ENCODE measurements at regions not wholly inside any gene's neighbourhood (a gene's known extent, or its start where the extent isn't known, plus 50 kb on each side); places are given as distances from the start of the nearest gene placed in this dataset.

- no peak overlapping the region for H3K4me3 ChIP-seq (ENCODE audit: low read depth, low read length)
Observed at GRCh38 chr5:117207088-117207668, 632.6 kb upstream of the SEMA6A start.

- H3K4me3 ChIP-seq (ENCODE audit: low read depth, low read length) = no peak overlapping the region
Observed at GRCh38 chr5:117205894-117206293, 631.3 kb upstream of the SEMA6A start.

- H3K4me3 ChIP-seq (ENCODE audit: low read depth, low read length) = no peak overlapping the region
Observed at GRCh38 chr5:117204926-117205869, 630.6 kb upstream of the SEMA6A start.

GRCh38 chr5:117204404-117204803 lies 629.8 kb upstream of the SEMA6A start:
- no peak overlapping the region for H3K4me3 ChIP-seq (ENCODE audit: low read depth, low read length)

- H3K4me3 ChIP-seq (ENCODE audit: low read depth, low read length) = no peak overlapping the region
Observed at GRCh38 chr5:117203584-117203983, 629.0 kb upstream of the SEMA6A start.

- H3K4me3 ChIP-seq (ENCODE audit: low read depth, low read length) = no peak overlapping the region
Observed at GRCh38 chr5:117201001-117201400, 626.4 kb upstream of the SEMA6A start.

- no peak overlapping the region for H3K4me3 ChIP-seq (ENCODE audit: low read depth, low read length)
Observed at GRCh38 chr5:117195076-117195475, 620.5 kb upstream of the SEMA6A start.

GRCh38 chr5:117191251-117191650 lies 616.6 kb upstream of the SEMA6A start:
- H3K4me3 ChIP-seq (ENCODE audit: low read depth, low read length) = no peak overlapping the region

- H3K4me3 ChIP-seq (ENCODE audit: low read depth, low read length) = no peak overlapping the region
Observed at GRCh38 chr5:117189784-117190183, 615.2 kb upstream of the SEMA6A start.

- no peak overlapping the region for H3K4me3 ChIP-seq (ENCODE audit: low read depth, low read length)
Observed at GRCh38 chr5:117188211-117188610, 613.6 kb upstream of the SEMA6A start.

GRCh38 chr5:117186751-117187150 lies 612.1 kb upstream of the SEMA6A start:
- no peak overlapping the region for H3K4me3 ChIP-seq (ENCODE audit: low read depth, low read length)

- H3K4me3 ChIP-seq (ENCODE audit: low read depth, low read length) = no peak overlapping the region
Observed at GRCh38 chr5:117183326-117183725, 608.7 kb upstream of the SEMA6A start.

- no peak overlapping the region for H3K4me3 ChIP-seq (ENCODE audit: low read depth, low read length)
Observed at GRCh38 chr5:117182104-117182503, 607.5 kb upstream of the SEMA6A start.

- no peak overlapping the region for H3K4me3 ChIP-seq (ENCODE audit: low read depth, low read length)
Observed at GRCh38 chr5:117177302-117177701, 602.7 kb upstream of the SEMA6A start.

GRCh38 chr5:117165068-117165467 lies 590.4 kb upstream of the SEMA6A start:
- no peak overlapping the region for H3K4me3 ChIP-seq (ENCODE audit: low read depth, low read length)

- H3K4me3 ChIP-seq (ENCODE audit: low read depth, low read length) = no peak overlapping the region
Observed at GRCh38 chr5:117161718-117162335, 587.2 kb upstream of the SEMA6A start.

GRCh38 chr5:117160391-117160790 lies 585.8 kb upstream of the SEMA6A start:
- no peak overlapping the region for H3K4me3 ChIP-seq (ENCODE audit: low read depth, low read length)

- H3K4me3 ChIP-seq (ENCODE audit: low read depth, low read length) = no peak overlapping the region
Observed at GRCh38 chr5:117149312-117149711, 574.7 kb upstream of the SEMA6A start.

- no peak overlapping the region for H3K4me3 ChIP-seq (ENCODE audit: low read depth, low read length)
Observed at GRCh38 chr5:117144086-117144485, 569.5 kb upstream of the SEMA6A start.

- H3K4me3 ChIP-seq (ENCODE audit: low read depth, low read length) = no peak overlapping the region
Observed at GRCh38 chr5:117143406-117143805, 568.8 kb upstream of the SEMA6A start.

GRCh38 chr5:117138523-117138922 lies 563.9 kb upstream of the SEMA6A start:
- H3K4me3 ChIP-seq (ENCODE audit: low read depth, low read length) = no peak overlapping the region

- no peak overlapping the region for H3K4me3 ChIP-seq (ENCODE audit: low read depth, low read length)
Observed at GRCh38 chr5:117135851-117136250, 561.2 kb upstream of the SEMA6A start.
